ENCODE measurements at regions not wholly inside any gene's neighbourhood (a gene's known extent, or its start where the extent isn't known, plus 50 kb on each side); places are given as distances from the start of the nearest gene placed in this dataset.

GRCh38 chr5:53820119-53820801, 259.8 kb downstream of the NDUFS4 start:
- TF ChIP-seq, protein P1, sequence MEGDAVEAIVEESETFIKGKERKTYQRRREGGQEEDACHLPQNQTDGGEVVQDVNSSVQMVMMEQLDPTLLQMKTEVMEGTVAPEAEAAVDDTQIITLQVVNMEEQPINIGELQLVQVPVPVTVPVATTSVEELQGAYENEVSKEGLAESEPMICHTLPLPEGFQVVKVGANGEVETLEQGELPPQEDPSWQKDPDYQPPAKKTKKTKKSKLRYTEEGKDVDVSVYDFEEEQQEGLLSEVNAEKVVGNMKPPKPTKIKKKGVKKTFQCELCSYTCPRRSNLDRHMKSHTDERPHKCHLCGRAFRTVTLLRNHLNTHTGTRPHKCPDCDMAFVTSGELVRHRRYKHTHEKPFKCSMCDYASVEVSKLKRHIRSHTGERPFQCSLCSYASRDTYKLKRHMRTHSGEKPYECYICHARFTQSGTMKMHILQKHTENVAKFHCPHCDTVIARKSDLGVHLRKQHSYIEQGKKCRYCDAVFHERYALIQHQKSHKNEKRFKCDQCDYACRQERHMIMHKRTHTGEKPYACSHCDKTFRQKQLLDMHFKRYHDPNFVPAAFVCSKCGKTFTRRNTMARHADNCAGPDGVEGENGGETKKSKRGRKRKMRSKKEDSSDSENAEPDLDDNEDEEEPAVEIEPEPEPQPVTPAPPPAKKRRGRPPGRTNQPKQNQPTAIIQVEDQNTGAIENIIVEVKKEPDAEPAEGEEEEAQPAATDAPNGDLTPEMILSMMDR (IDR thresholded peaks at IDR 0.05): no peak
- Histone ChIP-seq H3K4me1 (ENCODE audit: control insufficient read depth in 1 of 2, insufficient read depth in 2 of 2, low read length in 2 of 2) (no peaks in the 10 kb centered on the region), H3K36me3 (replicated peaks in 1 of 2; ENCODE audit: control insufficient read depth in 1 of 2, insufficient read depth in 2 of 2, low read length in 2 of 2) (no peaks in the 10 kb centered on the region), H3K4me3 (replicated peaks in 1 of 3; ENCODE audit: low read depth in 2 of 3, low read length in 3 of 3) (no peak overlapping the region), H3K9ac (ENCODE audit: insufficient read depth, low read length, poor library complexity, severe bottlenecking) (no peak overlapping the region), H3K27ac (ENCODE audit: low read depth in 1 of 2, low read length in 2 of 2) (no peak overlapping the region), H2AFZ (ENCODE audit: insufficient read depth, low read depth, low read length, poor library complexity, severe bottlenecking) (no peak overlapping the region), H3K79me2 (ENCODE audit: insufficient read depth, low read length) (no peaks in the 10 kb centered on the region), H4K20me1 (ENCODE audit: insufficient read depth, low read length) (no peaks in the 10 kb centered on the region), H3K9me3 (replicated peaks in 1 of 2; ENCODE audit: control insufficient read depth in 1 of 2, insufficient read depth in 1 of 2, low read length in 2 of 2) (no peaks in the 10 kb centered on the region), H3K27me3 (ENCODE audit: control insufficient read depth in 2 of 2, insufficient read depth in 2 of 2, low read length in 2 of 2) (no peaks in the 10 kb centered on the region), H3K4me2 (replicated peaks; ENCODE audit: extremely low read depth, low read length, poor library complexity, severe bottlenecking) (no peak overlapping the region)
- peaks cover 0 to 4% (median 0%) of the 10 kb centered on the region in 7 donors for H3K9me3 Mint-ChIP-seq
- WGBS (ENCODE audit: insufficient coverage): 71% methylated on average over 1 of the region's 2 CpGs
- H3K27ac Mint-ChIP-seq: no peak overlapping the region
- no peak for DNase-seq
- peaks cover 0 to 8% (median 4%) of the 10 kb centered on the region in 3 donors for H3K27me3 Mint-ChIP-seq (ENCODE audit: low read depth in 3 of 3)
- intact Hi-C loops (cut with micrococcal nuclease): no loop called here
- H3K4me3 Mint-ChIP-seq: no peak overlapping the region
- no peaks in the 10 kb centered on the region for H3K4me1 Mint-ChIP-seq
- H3K36me3 Mint-ChIP-seq: no peaks in the 10 kb centered on the region

DNA sequence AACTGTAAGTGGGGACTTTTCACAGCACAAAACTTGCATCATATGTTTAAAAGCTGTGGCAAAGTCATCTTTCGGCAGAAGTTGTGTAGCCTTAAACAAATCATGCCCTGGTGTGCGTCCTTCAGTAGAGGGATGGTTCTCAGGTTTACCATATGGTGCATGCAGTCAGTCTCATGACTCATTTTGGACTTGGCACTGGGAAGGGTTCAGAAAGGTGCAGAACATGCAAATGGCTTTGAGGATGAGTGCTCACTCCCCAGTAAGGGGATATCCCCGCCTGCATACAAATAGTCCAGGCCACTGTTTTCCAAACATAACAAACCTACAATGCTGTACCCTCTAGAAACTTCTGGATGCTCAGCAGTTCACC, 260.3 kb downstream of the NDUFS4 start:
- H3K4me1 Mint-ChIP-seq: no peaks in the 10 kb centered on the region
- H3K4me2 ChIP-seq (replicated peaks; ENCODE audit: extremely low read depth, low read length, poor library complexity, severe bottlenecking): no peak overlapping the region
- H3K27me3 ChIP-seq (ENCODE audit: control insufficient read depth in 2 of 2, insufficient read depth in 2 of 2, low read length in 2 of 2): no peaks in the 10 kb centered on the region
- DNase-seq: no peak
- no peaks in the 10 kb centered on the region for H3K9me3 ChIP-seq (replicated peaks in 1 of 2; ENCODE audit: control insufficient read depth in 1 of 2, insufficient read depth in 1 of 2, low read length in 2 of 2)
- no peak overlapping the region for H3K27ac ChIP-seq (ENCODE audit: low read depth in 1 of 2, low read length in 2 of 2)
- no peaks in the 10 kb centered on the region for H3K4me1 ChIP-seq (ENCODE audit: control insufficient read depth in 1 of 2, insufficient read depth in 2 of 2, low read length in 2 of 2)
- H3K4me3 ChIP-seq (replicated peaks in 1 of 3; ENCODE audit: low read depth in 2 of 3, low read length in 3 of 3): no peak overlapping the region
- H3K9me3 Mint-ChIP-seq: peaks cover 0 to 4% (median 0%) of the 10 kb centered on the region in 7 donors
- H2AFZ ChIP-seq (ENCODE audit: insufficient read depth, low read depth, low read length, poor library complexity, severe bottlenecking): no peak overlapping the region
- intact Hi-C loops (cut with micrococcal nuclease): no loop called here
- H3K27me3 Mint-ChIP-seq (ENCODE audit: low read depth in 3 of 3): peaks cover 0 to 6% (median 4%) of the 10 kb centered on the region in 3 donors
- no peaks in the 10 kb centered on the region for H3K36me3 Mint-ChIP-seq
- TF ChIP-seq, protein P1 (IDR thresholded peaks at IDR 0.05): no peak
- no peaks in the 10 kb centered on the region for H3K36me3 ChIP-seq (replicated peaks in 1 of 2; ENCODE audit: control insufficient read depth in 1 of 2, insufficient read depth in 2 of 2, low read length in 2 of 2)
- H3K4me3 Mint-ChIP-seq: no peak overlapping the region
- H3K9ac ChIP-seq (ENCODE audit: insufficient read depth, low read length, poor library complexity, severe bottlenecking): no peak overlapping the region
- H4K20me1 ChIP-seq (ENCODE audit: insufficient read depth, low read length): no peaks in the 10 kb centered on the region
- 87% methylated on average over 3 of the region's 3 CpGs for WGBS (ENCODE audit: insufficient coverage)
- no peaks in the 10 kb centered on the region for H3K79me2 ChIP-seq (ENCODE audit: insufficient read depth, low read length)
- H3K27ac Mint-ChIP-seq: no peak overlapping the region
